ENCODE measurements at regions not wholly inside any gene's neighbourhood (a gene's known extent, or its start where the extent isn't known, plus 50 kb on each side); places are given as distances from the start of the nearest gene placed in this dataset.

GRCh38 chr1:96370757-96371156, 350.8 kb upstream of the PTBP2 start:
- H3K4me1 ChIP-seq (ENCODE audit: control insufficient read depth in 4 of 4, insufficient read depth in 4 of 4, low read length in 3 of 4), result no peaks in the 10 kb centered on the region
- H3K9ac ChIP-seq (ENCODE audit: low read depth in 1 of 2, low read length in 2 of 2), result no peak overlapping the region
- H3K27me3 ChIP-seq (ENCODE audit: control insufficient read depth in 4 of 4, insufficient read depth in 4 of 4, low read length in 3 of 4), result no peaks in the 10 kb centered on the region
- TF ChIP-seq RAD21 (IDR thresholded peaks at IDR 0.05) (no peak), RXRA (IDR thresholded peaks at IDR 0.05) (no peak), FOXA2 (IDR thresholded peaks at IDR 0.05) (no peak)
- TF ChIP-seq, protein P1, sequence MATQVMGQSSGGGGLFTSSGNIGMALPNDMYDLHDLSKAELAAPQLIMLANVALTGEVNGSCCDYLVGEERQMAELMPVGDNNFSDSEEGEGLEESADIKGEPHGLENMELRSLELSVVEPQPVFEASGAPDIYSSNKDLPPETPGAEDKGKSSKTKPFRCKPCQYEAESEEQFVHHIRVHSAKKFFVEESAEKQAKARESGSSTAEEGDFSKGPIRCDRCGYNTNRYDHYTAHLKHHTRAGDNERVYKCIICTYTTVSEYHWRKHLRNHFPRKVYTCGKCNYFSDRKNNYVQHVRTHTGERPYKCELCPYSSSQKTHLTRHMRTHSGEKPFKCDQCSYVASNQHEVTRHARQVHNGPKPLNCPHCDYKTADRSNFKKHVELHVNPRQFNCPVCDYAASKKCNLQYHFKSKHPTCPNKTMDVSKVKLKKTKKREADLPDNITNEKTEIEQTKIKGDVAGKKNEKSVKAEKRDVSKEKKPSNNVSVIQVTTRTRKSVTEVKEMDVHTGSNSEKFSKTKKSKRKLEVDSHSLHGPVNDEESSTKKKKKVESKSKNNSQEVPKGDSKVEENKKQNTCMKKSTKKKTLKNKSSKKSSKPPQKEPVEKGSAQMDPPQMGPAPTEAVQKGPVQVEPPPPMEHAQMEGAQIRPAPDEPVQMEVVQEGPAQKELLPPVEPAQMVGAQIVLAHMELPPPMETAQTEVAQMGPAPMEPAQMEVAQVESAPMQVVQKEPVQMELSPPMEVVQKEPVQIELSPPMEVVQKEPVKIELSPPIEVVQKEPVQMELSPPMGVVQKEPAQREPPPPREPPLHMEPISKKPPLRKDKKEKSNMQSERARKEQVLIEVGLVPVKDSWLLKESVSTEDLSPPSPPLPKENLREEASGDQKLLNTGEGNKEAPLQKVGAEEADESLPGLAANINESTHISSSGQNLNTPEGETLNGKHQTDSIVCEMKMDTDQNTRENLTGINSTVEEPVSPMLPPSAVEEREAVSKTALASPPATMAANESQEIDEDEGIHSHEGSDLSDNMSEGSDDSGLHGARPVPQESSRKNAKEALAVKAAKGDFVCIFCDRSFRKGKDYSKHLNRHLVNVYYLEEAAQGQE (IDR thresholded peaks at IDR 0.05), result no peak
- WGBS, result 81% methylated on average over 5 of the region's 5 CpGs
- no peaks in the 10 kb centered on the region for H3K36me3 ChIP-seq (ENCODE audit: control insufficient read depth in 4 of 4, insufficient read depth in 3 of 4, low read depth in 1 of 4, low read length in 3 of 4)
- no peak for DNase-seq (ENCODE audit: low spot score)
- no peaks in the 10 kb centered on the region for H3K9me3 ChIP-seq (ENCODE audit: control insufficient read depth in 4 of 4, low read length in 3 of 4)
- H3K27ac ChIP-seq (ENCODE audit: low read depth in 1 of 2, low read length in 2 of 2), result no peak overlapping the region
- H3K4me3 ChIP-seq (ENCODE audit: low read depth in 1 of 3, low read length in 3 of 3), result no peak overlapping the region

DNA sequence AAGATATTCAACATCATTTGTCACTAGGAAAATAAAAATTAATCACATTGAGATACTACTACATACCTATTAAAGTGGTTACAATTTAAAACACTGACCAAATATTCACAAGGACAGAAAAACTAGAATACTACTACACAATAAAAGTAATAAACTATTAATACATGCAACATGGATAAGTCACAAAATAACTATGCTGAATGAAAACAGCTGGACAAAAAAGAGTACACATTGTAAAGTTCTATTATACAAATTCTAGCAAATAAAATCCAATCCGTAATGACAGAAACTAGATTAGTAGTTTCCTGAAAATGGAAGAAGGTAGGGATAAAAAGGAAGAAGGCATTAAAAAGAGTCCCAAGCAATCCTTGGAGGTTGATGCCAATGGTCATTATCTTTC, 348.7 kb upstream of the PTBP2 start:
- H3K27ac ChIP-seq (ENCODE audit: low read depth in 1 of 2, low read length in 2 of 2), result no peak overlapping the region
- no peak overlapping the region for H3K9ac ChIP-seq (ENCODE audit: low read depth in 1 of 2, low read length in 2 of 2)
- no peak for DNase-seq (ENCODE audit: low spot score)
- H3K36me3 ChIP-seq (ENCODE audit: control insufficient read depth in 4 of 4, insufficient read depth in 3 of 4, low read depth in 1 of 4, low read length in 3 of 4), result no peaks in the 10 kb centered on the region
- no peak overlapping the region for H3K4me3 ChIP-seq (ENCODE audit: low read depth in 1 of 3, low read length in 3 of 3)
- no peaks in the 10 kb centered on the region for H3K9me3 ChIP-seq (ENCODE audit: control insufficient read depth in 4 of 4, low read length in 3 of 4)
- H3K4me1 ChIP-seq (ENCODE audit: control insufficient read depth in 4 of 4, insufficient read depth in 4 of 4, low read length in 3 of 4), result no peaks in the 10 kb centered on the region
- TF ChIP-seq ATF3 (IDR thresholded peaks at IDR 0.05), result no peak
- TF ChIP-seq RXRA (IDR thresholded peaks at IDR 0.05), result no peak
- no peak for TF ChIP-seq GABPA (IDR thresholded peaks at IDR 0.05 in 1 of 2, conservative IDR thresholded peaks at IDR 0.05 in 1 of 2)
- no peak for TF ChIP-seq CTCF (IDR thresholded peaks at IDR 0.05; ENCODE audit: low read depth, low read length, missing input control)
- no peaks in the 10 kb centered on the region for H3K27me3 ChIP-seq (ENCODE audit: control insufficient read depth in 4 of 4, insufficient read depth in 4 of 4, low read length in 3 of 4)
- WGBS, result 95% methylated on average over 1 of the region's 1 CpG

GRCh38 chr1:96374076-96374762, 347.4 kb upstream of the PTBP2 start:
- H3K4me1 ChIP-seq (ENCODE audit: control insufficient read depth in 4 of 4, insufficient read depth in 4 of 4, low read length in 3 of 4), result no peaks in the 10 kb centered on the region
- H3K4me3 ChIP-seq (ENCODE audit: low read depth in 1 of 3, low read length in 3 of 3), result no peak overlapping the region
- DNase-seq (ENCODE audit: low spot score), result no peak
- no peak overlapping the region for H3K9ac ChIP-seq (ENCODE audit: low read depth in 1 of 2, low read length in 2 of 2)
- no peaks in the 10 kb centered on the region for H3K36me3 ChIP-seq (ENCODE audit: control insufficient read depth in 4 of 4, insufficient read depth in 3 of 4, low read depth in 1 of 4, low read length in 3 of 4)
- H3K9me3 ChIP-seq (ENCODE audit: control insufficient read depth in 4 of 4, low read length in 3 of 4), result no peaks in the 10 kb centered on the region
- no peak overlapping the region for H3K27ac ChIP-seq (ENCODE audit: low read depth in 1 of 2, low read length in 2 of 2)
- WGBS, result 96% methylated on average over 1 of the region's 1 CpG
- no peaks in the 10 kb centered on the region for H3K27me3 ChIP-seq (ENCODE audit: control insufficient read depth in 4 of 4, insufficient read depth in 4 of 4, low read length in 3 of 4)
- TF ChIP-seq CTCF (IDR thresholded peaks at IDR 0.05; ENCODE audit: low read depth, low read length, missing input control) (no peak), HNF4G (IDR thresholded peaks at IDR 0.05) (no peak), HNF4A (conservative IDR thresholded peaks at IDR 0.05) (no peak), JUND (IDR thresholded peaks at IDR 0.05) (no peak), ATF3 (IDR thresholded peaks at IDR 0.05) (no peak)
- TF ChIP-seq, protein P2, sequence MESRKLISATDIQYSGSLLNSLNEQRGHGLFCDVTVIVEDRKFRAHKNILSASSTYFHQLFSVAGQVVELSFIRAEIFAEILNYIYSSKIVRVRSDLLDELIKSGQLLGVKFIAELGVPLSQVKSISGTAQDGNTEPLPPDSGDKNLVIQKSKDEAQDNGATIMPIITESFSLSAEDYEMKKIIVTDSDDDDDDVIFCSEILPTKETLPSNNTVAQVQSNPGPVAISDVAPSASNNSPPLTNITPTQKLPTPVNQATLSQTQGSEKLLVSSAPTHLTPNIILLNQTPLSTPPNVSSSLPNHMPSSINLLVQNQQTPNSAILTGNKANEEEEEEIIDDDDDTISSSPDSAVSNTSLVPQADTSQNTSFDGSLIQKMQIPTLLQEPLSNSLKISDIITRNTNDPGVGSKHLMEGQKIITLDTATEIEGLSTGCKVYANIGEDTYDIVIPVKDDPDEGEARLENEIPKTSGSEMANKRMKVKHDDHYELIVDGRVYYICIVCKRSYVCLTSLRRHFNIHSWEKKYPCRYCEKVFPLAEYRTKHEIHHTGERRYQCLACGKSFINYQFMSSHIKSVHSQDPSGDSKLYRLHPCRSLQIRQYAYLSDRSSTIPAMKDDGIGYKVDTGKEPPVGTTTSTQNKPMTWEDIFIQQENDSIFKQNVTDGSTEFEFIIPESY (IDR thresholded peaks at IDR 0.05), result no peak
- TF ChIP-seq, protein P3, sequence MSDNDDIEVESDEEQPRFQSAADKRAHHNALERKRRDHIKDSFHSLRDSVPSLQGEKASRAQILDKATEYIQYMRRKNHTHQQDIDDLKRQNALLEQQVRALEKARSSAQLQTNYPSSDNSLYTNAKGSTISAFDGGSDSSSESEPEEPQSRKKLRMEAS (IDR thresholded peaks at IDR 0.05), result no peak

Data from liver (tissue), 8 donors.